ENCODE measurements at regions not wholly inside any gene's neighbourhood (a gene's known extent, or its start where the extent isn't known, plus 50 kb on each side); places are given as distances from the start of the nearest gene placed in this dataset.

GRCh38 chr20:11043001-11043400 is 369.2 kb upstream of the JAG1 start:
- no peak for DNase-seq (ENCODE audit: low spot score)

GRCh38 chr20:11044561-11044960 is 370.8 kb upstream of the JAG1 start:
- no peak for DNase-seq (ENCODE audit: low spot score)

- DNase-seq (ENCODE audit: low spot score): no peak
These were observed 371.8 kb upstream of the JAG1 start for GRCh38 chr20:11045412-11046175.

GRCh38 chr20:11047559-11047958 is 373.8 kb upstream of the JAG1 start:
- DNase-seq (ENCODE audit: low spot score): no peak

- no peak for DNase-seq (ENCODE audit: low spot score)
These were observed 374.9 kb upstream of the JAG1 start for GRCh38 chr20:11048739-11049138.

GRCh38 chr20:11050350-11050749 is 376.6 kb upstream of the JAG1 start:
- DNase-seq (ENCODE audit: low spot score): no peak

- DNase-seq (ENCODE audit: low spot score): no peak
These were observed 377.3 kb upstream of the JAG1 start for GRCh38 chr20:11051136-11051535.

- DNase-seq (ENCODE audit: low spot score): no peak
These were observed 379.5 kb upstream of the JAG1 start for GRCh38 chr20:11053310-11053709.

GRCh38 chr20:11054266-11054993 is 380.6 kb upstream of the JAG1 start:
- DNase-seq (ENCODE audit: low spot score): no peak

GRCh38 chr20:11056414-11056813 is 382.6 kb upstream of the JAG1 start:
- DNase-seq (ENCODE audit: low spot score): no peak

- no peak for DNase-seq (ENCODE audit: low spot score)
These were observed 383.8 kb upstream of the JAG1 start for GRCh38 chr20:11057624-11058023.

GRCh38 chr20:11059659-11060058 is 385.9 kb upstream of the JAG1 start:
- no peak for DNase-seq (ENCODE audit: low spot score)

GRCh38 chr20:11060423-11061185 is 386.8 kb upstream of the JAG1 start:
- DNase-seq (ENCODE audit: low spot score): no peak

GRCh38 chr20:11063444-11063843 is 389.6 kb upstream of the JAG1 start:
- no peak for DNase-seq (ENCODE audit: low spot score)

- DNase-seq (ENCODE audit: low spot score): no peak
These were observed 391.1 kb upstream of the JAG1 start for GRCh38 chr20:11064946-11065345.

- DNase-seq (ENCODE audit: low spot score): no peak
These were observed 393.6 kb upstream of the JAG1 start for GRCh38 chr20:11067359-11067758.

GRCh38 chr20:11072982-11073381 is 399.2 kb upstream of the JAG1 start:
- DNase-seq (ENCODE audit: low spot score): no peak

GRCh38 chr20:11076434-11077105 is 402.8 kb upstream of the JAG1 start:
- no peak for DNase-seq (ENCODE audit: low spot score)

- no peak for DNase-seq (ENCODE audit: low spot score)
These were observed 403.4 kb upstream of the JAG1 start for GRCh38 chr20:11077226-11077625.

- no peak for DNase-seq (ENCODE audit: low spot score)
These were observed 406.2 kb upstream of the JAG1 start for GRCh38 chr20:11080010-11080409.

GRCh38 chr20:11080781-11081377 is 407.1 kb upstream of the JAG1 start:
- DNase-seq (ENCODE audit: low spot score): no peak

GRCh38 chr20:11083841-11084240 is 410.0 kb upstream of the JAG1 start:
- DNase-seq (ENCODE audit: low spot score): no peak

All from AG08395 (cell line).